ENCODE measurements at regions not wholly inside any gene's neighbourhood (a gene's known extent, or its start where the extent isn't known, plus 50 kb on each side); places are given as distances from the start of the nearest gene placed in this dataset.

DNA sequence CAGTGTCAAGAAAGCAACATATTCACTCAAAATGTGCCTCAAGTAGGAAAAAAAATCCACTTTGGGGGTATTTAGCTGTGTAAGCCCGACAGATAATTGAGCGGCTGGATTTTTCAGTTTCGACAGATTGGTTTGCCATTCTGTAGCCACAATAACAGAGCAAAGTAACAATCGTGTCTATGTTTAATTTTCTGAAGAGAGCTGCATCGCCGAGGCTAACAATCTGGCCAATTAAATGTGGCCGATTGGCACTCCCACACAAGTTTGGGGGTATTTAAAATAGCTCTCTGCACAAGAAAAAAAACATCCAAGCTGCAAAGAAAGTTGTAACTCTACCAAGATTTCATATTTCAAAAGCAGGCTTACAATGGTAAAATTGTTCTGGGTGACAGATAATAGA, 99.7 kb upstream of the CDH13 start:
- DNase-seq (ENCODE audit: low spot score) (no peak), FAIRE-seq (no peak), ATAC-seq (no peak)
- no peak overlapping the region for H3K27ac ChIP-seq (ENCODE audit: extremely low read length, insufficient read depth, low read length)
- no peaks in the 10 kb centered on the region for H3K9me3 ChIP-seq (ENCODE audit: low read length)
- H3K4me2 ChIP-seq (ENCODE audit: low read depth, low read length), result no peak overlapping the region
- no TSS peak for BruUV-seq (replicated peaks)
- H3K79me2 ChIP-seq (ENCODE audit: insufficient read depth, low read length), result no peaks in the 10 kb centered on the region
- H3K4me3 ChIP-seq (replicated peaks in 1 of 3; ENCODE audit: insufficient read depth in 1 of 3, low read depth in 2 of 3, low read length in 3 of 3), result no peak overlapping the region
- intact Hi-C loops (cut with micrococcal nuclease; ENCODE audit: unreplicated experiment), result no loop called here
- no peaks in the 10 kb centered on the region for H3K27me3 ChIP-seq (ENCODE audit: control insufficient read depth in 1 of 2, insufficient read depth in 2 of 2, low read length in 2 of 2)
- TF ChIP-seq ZFX (CRISPR knock-in tag; IDR thresholded peaks at IDR 0.05; ENCODE audit: low read depth) (no peak), ZNF205 (CRISPR knock-in tag; IDR thresholded peaks at IDR 0.05) (no peak), EHMT2 (IDR thresholded peaks at IDR 0.05; ENCODE audit: borderline replicate concordance, low read depth, low read length) (no peak), ZBTB38 (CRISPR knock-in tag; IDR thresholded peaks at IDR 0.05) (no peak), ZNF644 (CRISPR knock-in tag; IDR thresholded peaks at IDR 0.05; ENCODE audit: low read depth) (no peak), ZNF143 (CRISPR knock-in tag; IDR thresholded peaks at IDR 0.05) (no peak), MATR3 (CRISPR knock-in tag; IDR thresholded peaks at IDR 0.05) (no peak), ZNF44 (CRISPR knock-in tag; IDR thresholded peaks at IDR 0.05) (no peak), ZNF567 (CRISPR knock-in tag; IDR thresholded peaks at IDR 0.05; ENCODE audit: borderline replicate concordance) (no peak), NONO (IDR thresholded peaks at IDR 0.05) (no peak), NONO (CRISPR knock-in tag; conservative IDR thresholded peaks at IDR 0.05) (no peak), GTF2F1 (IDR thresholded peaks at IDR 0.05; ENCODE audit: low read length) (no peak), MBD4 (IDR thresholded peaks at IDR 0.05; ENCODE audit: borderline replicate concordance, low read length) (no peak), ZSCAN9 (CRISPR knock-in tag; IDR thresholded peaks at IDR 0.05; ENCODE audit: borderline replicate concordance) (no peak), TRIM22 (IDR thresholded peaks at IDR 0.05) (no peak)
- TF ChIP-seq, protein P1, sequence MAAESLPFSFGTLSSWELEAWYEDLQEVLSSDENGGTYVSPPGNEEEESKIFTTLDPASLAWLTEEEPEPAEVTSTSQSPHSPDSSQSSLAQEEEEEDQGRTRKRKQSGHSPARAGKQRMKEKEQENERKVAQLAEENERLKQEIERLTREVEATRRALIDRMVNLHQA (CRISPR knock-in tag; IDR thresholded peaks at IDR 0.05), result no peak
- TF ChIP-seq, protein P2, sequence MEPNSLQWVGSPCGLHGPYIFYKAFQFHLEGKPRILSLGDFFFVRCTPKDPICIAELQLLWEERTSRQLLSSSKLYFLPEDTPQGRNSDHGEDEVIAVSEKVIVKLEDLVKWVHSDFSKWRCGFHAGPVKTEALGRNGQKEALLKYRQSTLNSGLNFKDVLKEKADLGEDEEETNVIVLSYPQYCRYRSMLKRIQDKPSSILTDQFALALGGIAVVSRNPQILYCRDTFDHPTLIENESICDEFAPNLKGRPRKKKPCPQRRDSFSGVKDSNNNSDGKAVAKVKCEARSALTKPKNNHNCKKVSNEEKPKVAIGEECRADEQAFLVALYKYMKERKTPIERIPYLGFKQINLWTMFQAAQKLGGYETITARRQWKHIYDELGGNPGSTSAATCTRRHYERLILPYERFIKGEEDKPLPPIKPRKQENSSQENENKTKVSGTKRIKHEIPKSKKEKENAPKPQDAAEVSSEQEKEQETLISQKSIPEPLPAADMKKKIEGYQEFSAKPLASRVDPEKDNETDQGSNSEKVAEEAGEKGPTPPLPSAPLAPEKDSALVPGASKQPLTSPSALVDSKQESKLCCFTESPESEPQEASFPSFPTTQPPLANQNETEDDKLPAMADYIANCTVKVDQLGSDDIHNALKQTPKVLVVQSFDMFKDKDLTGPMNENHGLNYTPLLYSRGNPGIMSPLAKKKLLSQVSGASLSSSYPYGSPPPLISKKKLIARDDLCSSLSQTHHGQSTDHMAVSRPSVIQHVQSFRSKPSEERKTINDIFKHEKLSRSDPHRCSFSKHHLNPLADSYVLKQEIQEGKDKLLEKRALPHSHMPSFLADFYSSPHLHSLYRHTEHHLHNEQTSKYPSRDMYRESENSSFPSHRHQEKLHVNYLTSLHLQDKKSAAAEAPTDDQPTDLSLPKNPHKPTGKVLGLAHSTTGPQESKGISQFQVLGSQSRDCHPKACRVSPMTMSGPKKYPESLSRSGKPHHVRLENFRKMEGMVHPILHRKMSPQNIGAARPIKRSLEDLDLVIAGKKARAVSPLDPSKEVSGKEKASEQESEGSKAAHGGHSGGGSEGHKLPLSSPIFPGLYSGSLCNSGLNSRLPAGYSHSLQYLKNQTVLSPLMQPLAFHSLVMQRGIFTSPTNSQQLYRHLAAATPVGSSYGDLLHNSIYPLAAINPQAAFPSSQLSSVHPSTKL (CRISPR knock-in tag; IDR thresholded peaks at IDR 0.05), result no peak
- CTCF ChIA-PET (ENCODE audit: low intra/inter-chr PET ratio, low total read pairs), result no interaction called here
- peaks cover 21% of the 10 kb centered on the region for H3K4me1 ChIP-seq (ENCODE audit: insufficient read depth, low read length)
- WGBS (ENCODE audit: low lambda C conversion rate), result 42% methylated on average over 7 of the region's 7 CpGs
- no peaks in the 10 kb centered on the region for H4K20me1 ChIP-seq (ENCODE audit: insufficient read depth, low read length)
- no peak overlapping the region for H2AFZ ChIP-seq (ENCODE audit: low read length)
- in situ Hi-C loops (cut with HindIII; ENCODE audit: extremely low pct_ligation_motif_present, low pct_unique_long_range_greater_than_20kb), result no loop called here
- POLR2A ChIA-PET, result no interaction called here
- no peaks in the 10 kb centered on the region for H3K36me3 ChIP-seq (replicated peaks in 1 of 2; ENCODE audit: control insufficient read depth in 1 of 2, insufficient read depth in 2 of 2, low read length in 2 of 2)
- H3K9ac ChIP-seq (ENCODE audit: insufficient read depth, low read depth, low read length), result no peak overlapping the region
